Germinal center (tissue), 1 donor: ENCODE measurements at regions not wholly inside any gene's neighbourhood (a gene's known extent, or its start where the extent isn't known, plus 50 kb on each side); places are given as distances from the start of the nearest gene placed in this dataset.
A peak's percentile ranks its signal among the peaks of the same experiment; 100 is the strongest.

ENCODE experiments used
- DNase-seq: peaks from one replicate; pipeline ENCODE4 v3.0.0; 2012; ENCODE audit warnings: mixed read lengths, low spot score

DNA sequence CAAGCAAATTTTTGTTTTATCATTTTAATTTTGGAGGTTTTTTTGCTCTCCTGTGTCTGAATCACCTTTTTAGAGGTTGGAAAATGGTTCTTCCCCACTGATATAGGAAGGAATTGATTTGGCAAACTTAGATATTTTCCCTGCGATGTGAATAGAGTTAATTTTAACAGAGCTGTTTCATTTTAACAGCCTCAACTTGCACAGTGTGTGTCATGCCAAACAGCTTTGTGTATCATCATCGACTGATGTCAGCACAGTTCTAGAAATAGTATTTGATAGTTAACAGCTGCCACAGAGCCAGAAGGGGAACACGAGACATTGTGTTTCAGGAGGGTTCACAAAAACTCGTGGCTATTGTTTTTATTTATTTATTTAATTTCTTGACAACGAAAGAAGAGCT, 243.1 kb upstream of the FOXN3 start:
- no peak for DNase-seq

DNA sequence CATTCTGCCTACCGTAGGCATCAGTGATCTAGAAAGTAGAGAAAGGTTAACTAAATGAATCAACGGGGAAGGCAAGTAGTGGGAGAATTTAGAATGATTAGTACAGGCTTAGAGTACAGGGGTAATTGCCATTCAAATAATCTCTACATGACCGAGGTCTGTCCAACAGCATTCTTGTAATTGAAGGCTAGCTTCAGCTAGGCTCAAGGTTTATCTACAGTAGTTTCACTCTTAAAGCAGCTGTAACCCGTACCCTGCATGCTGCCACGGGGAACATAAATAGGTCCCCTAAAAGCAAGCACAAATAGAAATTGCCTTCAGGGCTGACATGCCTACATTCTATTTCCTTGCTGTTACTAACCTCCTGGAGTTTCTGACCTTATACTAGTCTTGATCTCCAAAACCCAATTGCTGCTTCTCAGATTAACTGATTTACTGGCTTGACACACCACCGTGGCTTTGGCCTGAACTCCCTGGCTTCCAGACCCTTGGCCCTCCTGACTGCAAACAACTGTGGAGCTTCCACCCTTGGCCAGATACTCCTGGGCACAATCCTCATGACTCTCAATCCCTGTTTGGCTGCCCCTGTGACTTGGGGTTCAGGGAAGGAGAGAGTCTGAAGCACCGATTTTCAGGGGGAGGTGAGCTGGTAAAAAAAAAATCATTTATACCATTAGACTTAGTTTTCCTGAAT, 242.1 kb upstream of the FOXN3 start:
- no peak for DNase-seq

DNA sequence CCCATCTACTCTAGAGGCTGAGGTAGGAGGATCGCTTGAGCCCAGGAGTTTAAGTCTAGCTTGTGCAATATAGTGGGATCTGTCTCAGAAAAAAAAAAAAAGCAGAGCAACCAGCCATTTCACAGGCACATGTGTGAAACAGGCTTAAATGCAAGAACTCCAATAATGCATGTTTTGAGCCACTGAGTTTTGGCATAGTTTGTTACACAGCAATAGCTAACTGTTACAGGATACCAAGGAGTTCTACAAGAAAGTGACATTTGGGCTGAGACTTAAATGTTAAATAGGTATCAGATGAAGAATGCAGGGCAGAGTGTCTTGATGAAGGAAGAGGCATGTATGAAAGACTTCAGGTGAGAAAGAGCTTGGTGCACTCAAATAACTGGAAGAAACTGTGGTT, 240.0 kb upstream of the FOXN3 start:
- DNase-seq = no peak

DNA sequence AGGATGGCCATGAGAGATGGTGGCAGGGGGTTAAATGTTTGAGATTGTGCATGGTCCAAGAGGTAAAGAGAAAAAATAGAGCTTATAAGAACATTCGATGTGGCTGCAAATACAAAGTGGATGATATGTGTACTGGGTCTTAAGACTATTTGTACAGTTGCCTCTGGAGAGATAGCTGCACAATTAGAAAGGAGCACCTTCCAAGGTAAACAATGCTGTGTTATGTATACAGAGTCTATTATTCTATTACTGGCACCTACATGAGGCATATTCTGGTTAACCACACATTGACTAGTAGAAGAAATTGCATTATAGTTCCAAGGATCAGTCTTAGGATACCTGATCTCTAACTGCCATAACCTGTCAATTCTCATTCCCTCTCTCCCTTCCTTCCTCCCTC, 238.0 kb upstream of the FOXN3 start:
- no peak for DNase-seq

DNA sequence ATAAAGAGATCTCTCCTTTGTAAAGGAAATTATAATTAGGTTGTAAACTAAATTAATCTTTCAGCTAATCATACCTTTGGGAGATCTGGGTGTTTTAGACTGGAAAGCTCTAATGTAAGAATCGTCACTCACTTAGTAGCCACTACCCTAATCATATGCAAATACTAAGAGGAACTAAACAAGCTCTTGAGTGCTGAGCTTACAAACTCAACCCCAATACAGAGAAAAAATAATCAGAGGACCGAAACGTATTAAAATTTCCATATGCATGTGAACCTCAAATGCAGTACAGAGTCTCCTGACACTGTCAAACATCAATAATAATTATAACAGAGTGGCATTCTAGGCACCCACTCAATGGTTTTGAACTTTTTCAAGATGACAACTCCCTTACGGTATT, 235.3 kb upstream of the FOXN3 start:
- peak; percentile 67 for DNase-seq

DNA sequence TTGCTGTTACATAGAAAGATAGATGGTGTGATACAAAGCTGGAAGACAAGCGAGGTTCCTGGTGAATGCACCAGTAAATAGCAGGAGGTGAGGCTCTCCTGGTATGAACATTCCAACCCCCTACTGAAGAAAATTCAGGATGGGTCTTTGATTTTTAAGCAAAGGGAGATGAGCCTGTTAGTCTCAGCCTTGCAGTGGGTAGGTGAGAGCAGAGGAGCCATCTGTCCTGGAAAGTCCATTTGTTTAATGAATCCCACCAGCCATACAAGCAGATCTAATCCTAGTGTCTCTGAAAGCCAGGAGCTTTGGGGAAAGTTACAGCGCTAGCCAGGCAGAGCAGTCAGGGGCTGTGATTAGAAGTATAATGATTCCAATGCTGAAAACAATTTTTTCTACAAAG, 234.8 kb upstream of the FOXN3 start:
- DNase-seq = no peak

DNA sequence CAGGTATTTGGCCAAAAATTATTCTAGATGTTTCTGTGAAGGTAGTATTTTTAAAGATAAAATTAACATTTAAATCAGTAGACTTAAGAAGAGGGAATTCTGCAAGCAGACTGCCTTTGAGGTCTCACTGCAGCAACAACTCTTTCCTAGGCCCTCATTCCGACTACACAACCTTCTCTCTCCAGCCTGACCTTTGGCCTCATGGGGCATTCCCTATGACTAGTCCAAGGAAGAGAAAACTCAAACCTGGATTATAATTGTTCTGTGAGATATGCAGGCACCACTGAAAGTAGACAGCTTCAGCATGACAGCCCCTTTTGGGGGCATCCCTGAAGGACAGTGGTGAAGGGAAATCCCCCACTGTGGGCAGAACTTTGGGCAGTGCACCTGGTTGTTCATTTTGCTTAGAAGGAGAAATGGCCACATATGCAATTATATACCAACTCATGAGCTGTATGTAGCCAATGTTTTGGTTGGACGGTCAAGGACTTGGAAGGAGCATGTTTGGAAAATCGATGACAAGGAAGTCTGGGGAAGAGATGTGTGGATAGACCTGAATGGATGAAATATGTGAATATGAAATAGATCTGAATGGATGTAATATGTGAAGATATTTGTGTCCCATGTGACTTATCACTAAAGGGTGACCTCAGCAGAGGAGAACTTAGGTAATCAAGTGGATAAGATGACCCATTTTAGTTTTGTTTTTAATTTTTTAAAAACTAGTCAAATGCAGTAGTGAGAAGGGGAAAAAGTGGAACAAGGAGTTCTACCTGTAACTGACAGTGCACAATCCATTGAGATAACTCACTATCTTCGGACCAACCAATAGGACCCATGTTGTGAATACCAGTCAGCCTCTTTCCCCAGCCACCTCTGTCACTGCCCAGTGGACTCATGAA, 233.3 kb upstream of the FOXN3 start:
- DNase-seq = no peak

DNA sequence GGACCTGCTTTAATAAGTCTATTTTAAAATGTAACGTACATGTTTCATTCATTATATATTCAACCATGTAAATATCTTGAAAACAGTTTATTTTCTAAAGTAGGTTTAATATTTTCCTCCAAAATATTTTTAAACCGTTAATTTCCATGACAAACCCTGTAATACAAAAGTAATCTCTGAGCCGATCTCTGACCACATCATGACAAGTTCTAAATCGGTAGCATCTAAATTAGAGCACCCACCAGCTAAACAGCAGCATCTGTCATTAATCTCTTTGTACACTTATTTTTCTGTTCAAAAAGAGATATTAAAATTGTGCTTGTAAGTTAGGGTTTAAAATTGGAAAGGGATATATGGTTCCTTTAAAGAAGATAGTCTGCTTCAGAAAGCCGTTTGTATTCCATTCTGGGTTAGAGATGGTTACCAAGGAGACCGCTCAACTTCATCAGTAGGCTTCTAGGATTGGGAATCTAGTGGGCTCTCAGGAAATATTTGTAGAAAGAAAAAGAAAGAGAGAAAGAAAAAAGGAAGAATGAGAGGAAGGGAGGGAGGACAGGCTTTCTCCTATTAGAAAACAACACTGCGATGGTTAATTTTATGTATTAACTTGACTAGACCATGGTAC, 232.5 kb upstream of the FOXN3 start:
- DNase-seq = no peak

DNA sequence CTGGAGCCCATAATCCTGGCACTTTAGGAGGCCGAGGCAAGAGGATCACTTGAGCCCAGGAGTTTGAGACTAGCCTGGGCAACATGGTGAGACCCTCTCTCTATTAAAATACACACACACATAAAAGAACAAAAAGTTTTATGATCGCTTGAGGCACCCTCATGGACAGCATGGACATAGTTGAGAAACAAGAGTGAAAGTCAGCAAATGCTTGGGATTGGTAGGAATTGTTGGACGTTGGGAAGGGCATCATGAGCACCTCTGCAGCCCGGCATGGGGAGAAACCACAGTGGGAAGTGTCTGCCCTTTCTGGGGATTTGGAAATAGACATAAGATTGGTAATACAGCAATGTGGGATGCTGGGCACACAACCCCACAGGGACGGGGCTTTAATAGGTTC, 231.9 kb upstream of the FOXN3 start:
- DNase-seq = no peak

DNA sequence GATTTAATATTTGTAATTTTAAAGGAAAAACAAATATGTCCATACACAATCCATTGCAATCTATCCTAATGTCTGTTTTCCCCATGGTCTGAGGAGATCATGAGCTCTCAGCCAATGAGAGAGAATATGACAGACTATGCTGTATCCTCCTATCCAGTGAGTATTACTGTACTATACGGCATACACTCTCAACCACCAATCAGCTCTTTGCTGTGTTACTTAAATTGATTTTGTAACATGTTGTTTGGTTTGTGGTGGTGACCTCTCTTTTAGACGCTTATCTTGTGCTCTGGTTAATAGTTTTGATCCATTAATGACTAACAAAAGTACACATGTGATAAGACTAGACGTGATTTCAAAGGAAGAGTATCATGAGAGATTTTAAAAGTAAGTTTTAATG, 231.5 kb upstream of the FOXN3 start:
- DNase-seq = no peak

DNA sequence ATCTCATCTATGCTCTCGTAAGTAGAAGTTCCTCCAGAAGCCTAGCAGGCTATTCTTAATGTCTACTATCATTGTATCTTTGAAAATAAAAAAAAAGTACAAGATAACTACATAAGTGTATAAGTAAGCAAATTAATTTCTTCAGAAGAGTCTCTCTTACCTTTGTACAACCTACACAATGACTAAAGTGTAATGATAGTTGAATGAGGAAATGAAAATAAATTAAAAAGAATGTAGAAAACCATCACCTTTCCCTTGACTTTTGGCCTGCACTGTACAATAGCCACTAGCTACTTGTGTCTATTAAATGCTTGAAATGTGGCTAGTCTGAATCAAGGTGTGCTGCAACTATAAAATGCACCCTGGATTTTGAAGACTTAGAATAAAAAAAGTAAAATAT, 229.9 kb upstream of the FOXN3 start:
- no peak for DNase-seq

DNA sequence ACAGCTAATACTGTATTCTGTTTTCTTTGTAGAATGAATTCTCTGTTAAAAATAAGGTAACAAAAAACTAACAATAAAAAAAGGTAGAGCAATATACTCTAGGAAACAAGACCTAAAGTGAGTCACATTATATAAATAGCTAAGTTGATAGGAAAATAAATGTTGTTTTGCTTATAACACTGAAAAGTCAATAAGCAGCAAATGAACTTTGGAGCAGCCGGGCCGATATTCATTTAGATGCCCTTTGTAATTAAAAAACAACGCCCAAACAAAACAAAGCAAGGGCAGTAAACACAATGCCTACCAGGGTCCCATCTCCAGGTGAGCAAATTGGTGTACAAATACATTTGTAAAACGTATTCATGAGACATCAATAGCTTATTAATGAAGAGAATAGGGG, 227.6 kb upstream of the FOXN3 start:
- no peak for DNase-seq

DNA sequence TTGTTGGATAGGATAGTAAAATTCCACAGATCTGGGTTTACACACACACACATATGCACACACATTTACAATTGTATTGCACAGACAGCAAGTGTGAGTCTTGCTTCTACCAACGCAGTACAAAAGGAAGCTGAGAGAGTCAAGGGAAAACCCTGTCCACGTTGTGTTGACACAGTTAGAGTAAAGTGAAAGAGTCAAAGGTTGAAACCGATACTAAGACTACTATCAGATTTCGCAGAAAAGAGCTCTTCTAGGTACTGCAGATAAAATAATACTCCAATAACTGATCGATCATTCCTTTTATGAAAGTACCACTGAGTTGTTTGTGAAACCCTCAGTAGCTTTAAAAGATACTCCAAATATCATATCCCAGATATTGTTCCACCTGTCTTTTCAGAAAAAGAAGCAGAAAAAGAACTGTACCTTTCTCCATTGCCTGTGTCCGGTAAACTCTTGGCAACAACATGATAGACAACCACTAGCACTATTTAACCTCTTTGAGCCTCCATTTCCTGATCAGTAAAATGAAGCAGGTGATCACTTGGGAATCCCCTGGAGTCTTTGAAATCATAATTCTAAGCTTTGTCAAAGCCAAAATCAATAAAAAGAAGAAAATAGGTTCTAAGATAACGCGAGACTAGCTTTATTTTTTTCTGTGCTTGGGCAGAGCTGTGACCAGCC, 224.6 kb upstream of the FOXN3 start:
- DNase-seq = no peak

DNA sequence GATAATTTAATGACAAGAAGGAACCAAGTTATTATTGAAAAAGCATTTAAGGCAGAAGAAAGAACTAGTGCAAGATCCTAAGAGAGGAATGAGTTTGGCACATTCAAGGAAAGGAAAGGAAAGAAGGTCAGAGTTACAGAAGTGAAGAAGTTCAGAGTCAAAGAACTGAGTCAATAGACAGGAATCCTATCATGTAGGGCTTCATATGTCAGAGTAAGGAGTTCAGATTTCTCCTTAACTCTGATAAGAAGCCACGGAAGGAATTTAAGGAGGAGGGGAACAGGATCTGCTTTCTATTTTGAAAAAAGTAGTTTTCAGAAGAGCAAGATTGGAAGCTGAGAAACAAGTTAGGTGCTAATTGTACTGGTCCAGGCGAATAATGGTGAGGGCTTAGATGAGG, 223.1 kb upstream of the FOXN3 start:
- no peak for DNase-seq

DNA sequence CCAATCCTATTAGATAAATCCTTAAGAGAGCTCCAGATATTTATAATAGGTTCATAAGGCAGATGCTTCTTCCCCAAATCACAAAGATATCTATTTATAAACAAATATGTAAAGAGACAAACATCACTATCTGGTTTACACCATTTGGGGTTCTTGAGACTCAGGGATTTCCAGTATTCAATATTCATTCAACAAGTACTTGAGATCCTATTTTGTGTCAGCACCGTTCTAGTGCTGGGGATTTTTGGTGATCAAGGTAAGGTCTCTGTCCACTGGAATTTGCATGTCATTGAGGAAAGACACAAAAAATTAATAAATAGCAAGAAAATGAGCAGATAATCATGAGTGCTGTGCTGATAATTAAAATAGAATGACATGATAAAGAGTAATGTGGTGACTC, 222.7 kb upstream of the FOXN3 start:
- no peak for DNase-seq

DNA sequence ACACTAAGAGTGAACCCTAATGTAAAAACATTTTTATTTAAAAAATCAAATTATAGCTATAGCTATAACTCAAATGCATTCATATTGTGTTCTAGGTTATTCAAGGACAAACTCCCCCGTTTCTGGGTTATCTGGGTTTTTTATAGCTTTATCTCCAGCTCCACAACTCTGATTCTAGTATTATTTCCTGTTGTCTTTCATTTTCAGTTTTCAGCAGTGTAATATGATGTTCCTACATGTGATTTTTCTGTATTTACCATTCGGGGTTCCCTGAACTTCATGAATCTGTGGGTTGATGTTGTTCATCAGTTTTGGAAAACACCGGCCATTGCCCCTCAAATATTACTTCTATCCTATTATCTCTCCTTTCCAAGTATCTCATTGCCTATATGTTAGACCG, 221.9 kb upstream of the FOXN3 start:
- DNase-seq = no peak

DNA sequence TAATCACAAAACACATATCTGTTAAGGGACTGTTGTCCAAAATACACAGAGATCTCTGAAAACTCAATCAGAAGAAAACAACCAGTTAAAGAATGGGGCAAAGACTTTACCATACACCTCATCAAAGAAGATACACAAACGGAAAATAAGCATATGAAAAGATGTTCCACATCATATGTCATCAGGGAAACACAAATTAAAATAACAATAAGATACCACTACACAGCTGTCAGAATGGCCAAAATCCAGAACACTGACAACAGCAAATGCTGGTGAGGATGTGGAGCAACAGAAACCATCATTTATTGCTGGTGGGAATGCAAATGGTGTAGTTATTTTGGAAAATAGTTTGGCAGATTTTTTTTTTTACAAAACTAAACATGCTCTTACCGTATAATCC, 220.5 kb upstream of the FOXN3 start:
- no peak for DNase-seq

DNA sequence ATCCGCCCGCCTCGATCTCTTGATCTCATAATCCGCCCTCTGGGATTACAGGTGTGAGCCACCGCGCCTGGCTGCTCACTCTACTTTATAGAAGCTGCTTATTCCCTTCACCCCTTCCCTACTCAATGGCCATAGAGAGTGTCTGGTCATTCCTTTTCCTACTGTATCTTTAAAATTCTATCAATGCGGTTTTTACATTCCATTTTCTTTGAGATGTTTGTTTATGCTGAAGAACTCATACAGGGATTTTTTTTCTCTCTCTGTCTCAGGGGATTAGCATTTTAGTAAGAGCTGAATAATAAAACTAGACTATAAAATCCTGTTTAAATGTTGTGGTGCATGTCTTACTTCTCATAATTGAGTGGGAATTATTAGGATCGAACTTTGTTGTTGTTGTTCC, 218.6 kb upstream of the FOXN3 start:
- no peak for DNase-seq

DNA sequence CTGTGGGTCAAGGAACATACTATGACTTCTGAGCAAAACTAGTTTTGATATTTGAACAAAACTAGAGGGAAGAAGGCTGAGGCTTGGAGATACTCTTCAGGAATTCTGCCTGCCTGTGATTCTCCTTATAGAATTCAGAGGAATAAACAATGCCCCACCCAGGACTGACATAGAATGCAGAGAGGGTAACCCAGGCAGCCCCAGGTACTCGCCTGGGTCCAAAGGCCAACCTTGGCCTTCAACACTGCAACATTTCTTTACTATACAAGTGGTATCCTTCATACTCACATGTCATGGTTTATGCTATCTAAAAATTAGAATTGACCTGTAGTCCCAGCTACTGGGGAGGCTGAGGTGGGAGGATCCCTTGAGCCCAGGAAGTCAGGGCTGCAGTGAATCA, 217.0 kb upstream of the FOXN3 start:
- no peak for DNase-seq

DNA sequence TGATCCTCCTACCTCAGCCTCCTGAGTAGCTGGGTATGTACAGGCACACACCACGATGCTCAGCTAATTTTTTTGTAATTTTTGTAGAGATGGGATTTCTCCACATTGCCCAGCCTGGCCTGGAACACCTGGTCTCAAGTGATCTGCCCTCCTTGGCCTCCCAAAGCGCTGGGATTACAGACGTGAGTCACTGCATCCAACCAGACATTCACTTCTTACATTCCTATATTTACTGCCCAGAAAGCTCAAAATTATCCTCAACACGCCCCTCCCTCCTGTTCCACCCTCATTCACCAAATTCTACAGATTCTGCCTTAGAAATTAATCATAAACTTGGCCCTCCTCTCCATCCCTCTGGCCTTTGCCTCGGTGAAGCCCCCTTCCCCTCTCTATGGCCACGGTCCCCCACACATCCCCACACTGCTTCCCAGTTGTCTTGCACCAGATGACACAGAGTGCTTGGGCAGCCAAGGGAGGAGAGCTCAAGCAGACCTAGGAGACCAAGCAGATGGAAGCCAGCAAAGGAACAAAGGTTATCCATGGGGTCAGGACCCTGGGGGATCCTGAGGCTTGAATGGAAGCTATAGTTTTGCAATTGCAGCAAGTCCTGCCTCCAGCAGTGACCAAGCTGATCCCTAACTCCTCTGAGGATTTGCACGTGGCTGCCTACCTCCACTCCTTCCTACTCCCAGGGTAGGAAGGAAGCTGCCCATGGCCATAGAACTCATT, 213.2 kb upstream of the FOXN3 start:
- no peak for DNase-seq

DNA sequence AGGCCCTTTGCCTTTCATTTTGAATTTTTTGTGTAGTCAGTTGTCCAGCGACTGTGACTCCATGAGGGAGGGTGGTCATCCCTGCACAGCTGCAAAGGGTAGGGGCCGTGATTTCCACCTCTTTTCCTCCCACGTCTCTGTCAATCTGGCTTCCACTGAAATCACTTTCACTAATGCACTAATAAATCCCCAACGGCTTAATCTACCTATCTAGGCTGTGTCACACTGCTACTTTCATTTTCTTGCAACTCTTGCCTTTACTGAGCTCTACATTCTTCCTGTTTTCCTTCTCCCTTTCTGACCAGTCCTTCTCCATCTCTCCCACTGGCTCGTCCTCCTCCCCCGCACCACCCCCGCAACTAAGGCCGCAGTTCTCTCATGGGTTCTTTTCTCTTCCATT, 212.3 kb upstream of the FOXN3 start:
- no peak for DNase-seq

DNA sequence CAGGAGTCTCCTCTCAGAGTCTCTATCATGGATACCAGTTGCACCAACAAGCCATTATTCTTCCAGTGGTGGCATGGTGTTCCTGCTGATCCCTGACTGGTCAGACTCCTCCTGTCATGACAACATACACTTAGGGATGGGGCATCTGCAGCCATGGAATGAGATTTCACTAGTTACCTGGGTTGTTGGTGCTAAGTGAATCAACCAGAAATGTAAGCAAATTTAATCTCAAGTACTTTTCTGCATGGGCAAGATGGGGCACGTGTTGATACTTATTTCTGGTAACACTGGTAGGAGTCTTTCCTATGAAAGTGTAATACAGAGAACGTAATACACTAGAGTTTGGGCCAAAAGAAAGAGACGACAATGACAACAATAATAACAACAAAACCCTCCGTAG, 211.5 kb upstream of the FOXN3 start:
- DNase-seq = no peak
